GM21619 (cell line): ENCODE measurements at regions not wholly inside any gene's neighbourhood (a gene's known extent, or its start where the extent isn't known, plus 50 kb on each side); places are given as distances from the start of the nearest gene placed in this dataset.

Experiments
- ATAC-seq: cut with Tn5 transposase; IDR thresholded peaks from one replicate; pipeline ENCODE4 v1.9.1; 2021; ENCODE audit not compliant: unreplicated experiment

GRCh38 chr2:41992056-41992642, 55.7 kb upstream of the PKDCC start:
- no peak for ATAC-seq

- ATAC-seq: no peak
These were observed 55.0 kb upstream of the PKDCC start for GRCh38 chr2:41992671-41993434.

DNA sequence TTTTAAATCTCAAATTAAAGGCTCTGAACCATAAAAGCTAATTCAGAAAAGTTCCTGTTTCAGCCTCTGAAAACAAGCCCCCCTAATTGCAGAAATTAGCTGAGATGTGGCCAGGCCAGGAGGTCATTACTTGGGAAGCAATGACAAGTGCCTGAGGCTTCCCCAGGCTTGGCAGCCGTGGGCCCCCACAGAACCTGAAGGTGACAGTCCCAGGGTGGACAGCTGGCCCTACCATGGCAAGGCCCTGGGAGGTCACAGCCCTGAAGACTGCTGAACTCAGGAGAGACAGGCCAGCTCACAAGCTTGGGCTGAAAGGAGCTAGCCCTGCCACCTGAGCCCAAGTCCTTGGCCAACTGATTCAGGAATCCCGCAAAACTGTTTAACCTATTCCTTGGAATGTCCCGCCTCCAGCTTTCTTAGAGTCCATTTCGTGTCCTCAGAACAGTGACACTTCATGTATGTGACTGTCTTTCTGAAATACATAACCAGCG, 54.3 kb upstream of the PKDCC start:
- ATAC-seq: no peak

DNA sequence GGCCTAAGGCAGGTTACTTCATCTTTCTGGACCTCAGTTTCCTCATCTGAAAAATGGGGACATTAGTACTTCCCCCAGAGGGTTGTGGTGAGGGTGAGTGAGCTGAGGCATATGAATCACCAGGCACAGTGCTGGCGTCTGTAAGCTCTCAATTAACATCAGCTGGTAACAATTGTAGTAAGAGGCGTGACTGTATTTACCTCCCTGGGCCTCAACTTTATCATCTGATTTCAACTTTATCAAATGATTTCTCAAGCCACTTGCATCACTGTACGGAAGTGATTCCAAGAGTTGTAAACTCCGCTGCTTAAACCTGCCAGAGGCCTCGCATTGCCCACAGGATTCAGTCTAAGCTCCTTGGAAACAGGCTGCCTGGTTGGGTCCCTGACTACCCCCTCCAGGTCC, 53.6 kb upstream of the PKDCC start:
- ATAC-seq: no peak

- ATAC-seq: no peak
These were observed 53.2 kb upstream of the PKDCC start for GRCh38 chr2:41994661-41995060.

GRCh38 chr2:41997561-41997960, 50.3 kb upstream of the PKDCC start:
- no peak for ATAC-seq
